Suprapubic skin (tissue), 4 donors: ENCODE measurements at regions not wholly inside any gene's neighbourhood (a gene's known extent, or its start where the extent isn't known, plus 50 kb on each side); places are given as distances from the start of the nearest gene placed in this dataset.

ENCODE experiments used
- POLR2A ChIP-seq, 2 donors: fragments of 450-650 bp; IDR thresholded peaks; one replicate each; pipeline ENCODE4 v1.6.1; 2017; ENCODE audit warnings: antibody characterized with exemption in 2 of 2, mild to moderate bottlenecking in 2 of 2, moderate library complexity in 2 of 2
- POLR2AphosphoS5 ChIP-seq, 3 donors: sonication (generic); formaldehyde crosslinking; IDR thresholded peaks; one replicate each; pipeline ENCODE4 v1.6.1; 2017; ENCODE audit warnings: antibody characterized with exemption in 3 of 3
- TF ChIP-seq, protein P1 (sequence below), 2 donors: fragments of 200-600 bp in 1 of 2; fragments of 450-650 bp in 1 of 2; sonication (generic) in 1 of 2; IDR thresholded peaks; one replicate each; pipeline ENCODE4 v1.5.1; 2016 to 2019; ENCODE audit warnings: antibody characterized with exemption in 2 of 2, mild to moderate bottlenecking in 1 of 2, moderate library complexity in 1 of 2

DNA sequence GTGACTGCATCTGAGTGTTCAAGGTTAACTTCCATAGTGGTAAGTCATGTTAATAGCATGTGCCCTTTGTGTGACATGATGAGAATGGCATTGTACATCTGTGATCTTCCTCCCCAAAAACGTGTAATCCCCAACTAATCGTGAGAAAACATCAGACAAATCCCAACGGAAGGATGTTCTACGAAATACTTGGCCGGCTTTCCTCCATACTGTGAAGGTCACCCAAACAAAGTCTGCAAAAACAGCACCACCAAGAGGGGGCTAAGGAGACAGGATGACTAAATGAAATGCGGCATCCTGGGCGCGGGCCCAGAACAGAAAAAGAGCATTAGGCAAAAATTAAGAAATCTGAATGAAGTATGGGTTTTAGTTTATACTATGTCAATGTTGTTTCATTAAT lies 81.8 kb downstream of the MED10 start:
- TF ChIP-seq POLR2AphosphoS5 (IDR thresholded peaks at IDR 0.05) (no peak), POLR2A (IDR thresholded peaks at IDR 0.05) (no peak)
- TF ChIP-seq, protein P1, sequence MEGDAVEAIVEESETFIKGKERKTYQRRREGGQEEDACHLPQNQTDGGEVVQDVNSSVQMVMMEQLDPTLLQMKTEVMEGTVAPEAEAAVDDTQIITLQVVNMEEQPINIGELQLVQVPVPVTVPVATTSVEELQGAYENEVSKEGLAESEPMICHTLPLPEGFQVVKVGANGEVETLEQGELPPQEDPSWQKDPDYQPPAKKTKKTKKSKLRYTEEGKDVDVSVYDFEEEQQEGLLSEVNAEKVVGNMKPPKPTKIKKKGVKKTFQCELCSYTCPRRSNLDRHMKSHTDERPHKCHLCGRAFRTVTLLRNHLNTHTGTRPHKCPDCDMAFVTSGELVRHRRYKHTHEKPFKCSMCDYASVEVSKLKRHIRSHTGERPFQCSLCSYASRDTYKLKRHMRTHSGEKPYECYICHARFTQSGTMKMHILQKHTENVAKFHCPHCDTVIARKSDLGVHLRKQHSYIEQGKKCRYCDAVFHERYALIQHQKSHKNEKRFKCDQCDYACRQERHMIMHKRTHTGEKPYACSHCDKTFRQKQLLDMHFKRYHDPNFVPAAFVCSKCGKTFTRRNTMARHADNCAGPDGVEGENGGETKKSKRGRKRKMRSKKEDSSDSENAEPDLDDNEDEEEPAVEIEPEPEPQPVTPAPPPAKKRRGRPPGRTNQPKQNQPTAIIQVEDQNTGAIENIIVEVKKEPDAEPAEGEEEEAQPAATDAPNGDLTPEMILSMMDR (IDR thresholded peaks at IDR 0.05) = no peak
